ENCODE measurements at regions not wholly inside any gene's neighbourhood (a gene's known extent, or its start where the extent isn't known, plus 50 kb on each side); places are given as distances from the start of the nearest gene placed in this dataset.

GRCh38 chr4:24001486-24002329 is 111.9 kb upstream of the PPARGC1A start:
- intact Hi-C loops (cut with micrococcal nuclease) (no loop called here), in situ Hi-C loops (cut with MboI) (no loop called here)
- no peak overlapping the region for H3K4me2 ChIP-seq (ENCODE audit: insufficient read depth, low read length)
- WGBS (ENCODE audit: insufficient coverage, low coverage, missing lambda C conversion rate) = 2% methylated on average over 8 of the region's 8 CpGs
- no peaks in the 10 kb centered on the region for H3K9me1 ChIP-seq (ENCODE audit: control insufficient read depth, insufficient read depth, low read length)
- H4K20me1 ChIP-seq (replicated peaks; ENCODE audit: control insufficient read depth, insufficient read depth, low read length) = no peaks in the 10 kb centered on the region
- ChIA-PET POLR2A (interaction anchor here (0.7 kb wide), 1 partner anchor 656 kb away, joined by 4 read pairs; no protein-coding TSS in a partner anchor), CTCF (ENCODE audit: low intra/inter-chr PET ratio) (no interaction called here)
- H3K27ac ChIP-seq (ENCODE audit: extremely low read depth, low read depth, low read length) = no peak overlapping the region
- H3K27me3 ChIP-seq (ENCODE audit: control insufficient read depth in 2 of 2, insufficient read depth in 2 of 2, low read length in 2 of 2) = no peaks in the 10 kb centered on the region
- no TSS peak for BruUV-seq (replicated peaks)
- H3K4me1 ChIP-seq (replicated peaks in 1 of 2; ENCODE audit: control insufficient read depth in 2 of 2, insufficient read depth in 2 of 2, low read length in 2 of 2) = no peaks in the 10 kb centered on the region
- H3K9me3 ChIP-seq (replicated peaks; ENCODE audit: control insufficient read depth, insufficient read depth, low read depth, low read length) = no peaks in the 10 kb centered on the region
- H3K36me3 ChIP-seq (ENCODE audit: control insufficient read depth, insufficient read depth, low read length) = no peaks in the 10 kb centered on the region
- FAIRE-seq = no peak
- no peak overlapping the region for H3K4me3 ChIP-seq
- no peak overlapping the region for H3K9ac ChIP-seq (ENCODE audit: insufficient read depth in 1 of 2, low read depth in 2 of 2, low read length in 2 of 2)
- DNase-seq (ENCODE audit: extremely low read depth in 1 of 4, low spot score in 3 of 4) = no peak
- TF ChIP-seq ZNF184 (CRISPR knock-in tag; IDR thresholded peaks at IDR 0.05) (no peak), HDAC6 (IDR thresholded peaks at IDR 0.05; ENCODE audit: low read depth, low read length) (no peak), ZBTB7A (IDR thresholded peaks at IDR 0.05; ENCODE audit: borderline replicate concordance, control insufficient read depth, low read depth, low read length) (no peak), FOXP4 (CRISPR knock-in tag; IDR thresholded peaks at IDR 0.05; ENCODE audit: borderline replicate concordance) (no peak), HMG20B (CRISPR knock-in tag; IDR thresholded peaks at IDR 0.05) (no peak)
- no peak overlapping the region for H2AFZ ChIP-seq (ENCODE audit: low read depth, low read length)
- no peak for ATAC-seq
- no peaks in the 10 kb centered on the region for H3K79me2 ChIP-seq (ENCODE audit: control insufficient read depth, insufficient read depth, low read length)
